Suprapubic skin (tissue), 4 donors: ENCODE measurements at regions not wholly inside any gene's neighbourhood (a gene's known extent, or its start where the extent isn't known, plus 50 kb on each side); places are given as distances from the start of the nearest gene placed in this dataset.

ENCODE experiments used
- DNase-seq, 2 donors: peaks; one replicate each; pipeline ENCODE4 v3.0.0-alpha.2; 2019; ENCODE audit warnings: low spot score in 2 of 2
- H3K27ac ChIP-seq: fragments of 200-600 bp; sonication (generic); one replicate; pipeline ENCODE4 v1.5.1; 2019
- H3K27me3 ChIP-seq: fragments of 200-600 bp; sonication (generic); one replicate; pipeline ENCODE4 v1.5.1; 2019
- H3K36me3 ChIP-seq: fragments of 200-600 bp; sonication (generic); one replicate; pipeline ENCODE4 v1.5.1; 2019
- H3K4me1 ChIP-seq: fragments of 200-600 bp; sonication (generic); one replicate; pipeline ENCODE4 v1.5.1; 2019
- H3K4me3 ChIP-seq: fragments of 200-600 bp; sonication (generic); one replicate; pipeline ENCODE4 v1.5.1; 2019; ENCODE audit warnings: mild to moderate bottlenecking
- H3K9me3 ChIP-seq: fragments of 200-600 bp; sonication (generic); one replicate; pipeline ENCODE4 v1.5.1; 2019
- EP300 ChIP-seq: sonication (generic); formaldehyde crosslinking; IDR thresholded peaks from one replicate; pipeline ENCODE4 v1.6.1; 2017; ENCODE audit warnings: antibody characterized with exemption
- POLR2A ChIP-seq, 2 donors: fragments of 450-650 bp; IDR thresholded peaks; one replicate each; pipeline ENCODE4 v1.6.1; 2017; ENCODE audit warnings: antibody characterized with exemption in 2 of 2, mild to moderate bottlenecking in 2 of 2, moderate library complexity in 2 of 2
- POLR2AphosphoS5 ChIP-seq, 3 donors: sonication (generic); formaldehyde crosslinking; IDR thresholded peaks; one replicate each; pipeline ENCODE4 v1.6.1; 2017; ENCODE audit warnings: antibody characterized with exemption in 3 of 3
- WGBS: methylation state at CpG from one replicate; pipeline ENCODE4 v1.1.5; 2018; 5-methylcytosine and 5-hydroxymethylcytosine counted together
- TF ChIP-seq, protein P1 (sequence below), 2 donors: fragments of 200-600 bp in 1 of 2; fragments of 450-650 bp in 1 of 2; sonication (generic) in 1 of 2; IDR thresholded peaks; one replicate each; pipeline ENCODE4 v1.5.1; 2016 to 2019; ENCODE audit warnings: antibody characterized with exemption in 2 of 2, mild to moderate bottlenecking in 1 of 2, moderate library complexity in 1 of 2

DNA sequence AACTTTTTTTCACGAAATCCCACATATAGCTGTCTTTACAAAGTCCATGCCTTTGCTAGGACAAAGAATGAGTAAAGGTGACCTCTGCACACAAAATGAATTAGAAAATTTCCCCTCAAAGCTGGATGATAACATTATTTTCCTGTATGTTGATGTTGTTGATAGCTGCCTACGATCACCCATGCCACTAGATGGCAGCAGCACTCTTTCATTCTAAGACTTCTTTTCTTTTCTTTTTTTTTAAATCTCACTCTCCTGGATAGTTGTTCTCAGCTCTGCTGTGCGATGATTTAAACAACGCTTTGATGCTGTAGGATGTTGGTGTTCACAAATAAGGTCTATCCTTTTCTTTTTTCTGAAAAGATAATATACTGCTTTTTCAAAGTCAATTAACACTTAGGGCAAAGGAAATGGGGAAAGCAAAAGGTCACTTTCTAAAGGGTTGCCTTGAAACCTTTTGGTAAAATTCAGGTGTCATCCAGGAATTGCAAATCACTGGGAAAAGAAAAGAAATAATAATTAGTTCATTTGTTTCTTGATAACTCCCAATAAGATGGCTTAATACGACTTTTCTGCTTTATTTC lies 266.8 kb downstream of the C4orf33 start:
- no peak for DNase-seq
- 10% methylated on average over 5 of the region's 5 CpGs for WGBS
- H3K27ac ChIP-seq, result no peak overlapping the region
- H3K36me3 ChIP-seq, result no peaks in the 10 kb centered on the region
- H3K9me3 ChIP-seq, result no peaks in the 10 kb centered on the region
- H3K4me3 ChIP-seq, result no peak overlapping the region
- H3K4me1 ChIP-seq, result no peaks in the 10 kb centered on the region
- no peaks in the 10 kb centered on the region for H3K27me3 ChIP-seq
- TF ChIP-seq, protein P1, sequence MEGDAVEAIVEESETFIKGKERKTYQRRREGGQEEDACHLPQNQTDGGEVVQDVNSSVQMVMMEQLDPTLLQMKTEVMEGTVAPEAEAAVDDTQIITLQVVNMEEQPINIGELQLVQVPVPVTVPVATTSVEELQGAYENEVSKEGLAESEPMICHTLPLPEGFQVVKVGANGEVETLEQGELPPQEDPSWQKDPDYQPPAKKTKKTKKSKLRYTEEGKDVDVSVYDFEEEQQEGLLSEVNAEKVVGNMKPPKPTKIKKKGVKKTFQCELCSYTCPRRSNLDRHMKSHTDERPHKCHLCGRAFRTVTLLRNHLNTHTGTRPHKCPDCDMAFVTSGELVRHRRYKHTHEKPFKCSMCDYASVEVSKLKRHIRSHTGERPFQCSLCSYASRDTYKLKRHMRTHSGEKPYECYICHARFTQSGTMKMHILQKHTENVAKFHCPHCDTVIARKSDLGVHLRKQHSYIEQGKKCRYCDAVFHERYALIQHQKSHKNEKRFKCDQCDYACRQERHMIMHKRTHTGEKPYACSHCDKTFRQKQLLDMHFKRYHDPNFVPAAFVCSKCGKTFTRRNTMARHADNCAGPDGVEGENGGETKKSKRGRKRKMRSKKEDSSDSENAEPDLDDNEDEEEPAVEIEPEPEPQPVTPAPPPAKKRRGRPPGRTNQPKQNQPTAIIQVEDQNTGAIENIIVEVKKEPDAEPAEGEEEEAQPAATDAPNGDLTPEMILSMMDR (IDR thresholded peaks at IDR 0.05), result peak; percentile 38 to 68
- TF ChIP-seq POLR2AphosphoS5 (IDR thresholded peaks at IDR 0.05) (no peak), POLR2A (IDR thresholded peaks at IDR 0.05) (no peak), EP300 (no peak)

- no peaks in the 10 kb centered on the region for H3K27me3 ChIP-seq
- 79% methylated on average over 10 of the region's 10 CpGs for WGBS
- no peak overlapping the region for H3K27ac ChIP-seq
- no peak overlapping the region for H3K4me3 ChIP-seq
- DNase-seq, result no peak
- TF ChIP-seq POLR2AphosphoS5 (IDR thresholded peaks at IDR 0.05), result no peak
- H3K4me1 ChIP-seq, result no peaks in the 10 kb centered on the region
- no peaks in the 10 kb centered on the region for H3K36me3 ChIP-seq
- no peaks in the 10 kb centered on the region for H3K9me3 ChIP-seq
These were observed 268.9 kb downstream of the C4orf33 start for GRCh38 chr4:129364747-129365452.

- Histone ChIP-seq H3K4me3 (no peak overlapping the region), H3K27ac (no peak overlapping the region), H3K9me3 (no peaks in the 10 kb centered on the region)
These were observed 273.5 kb downstream of the C4orf33 start for GRCh38 chr4:129369361-129370010.

DNA sequence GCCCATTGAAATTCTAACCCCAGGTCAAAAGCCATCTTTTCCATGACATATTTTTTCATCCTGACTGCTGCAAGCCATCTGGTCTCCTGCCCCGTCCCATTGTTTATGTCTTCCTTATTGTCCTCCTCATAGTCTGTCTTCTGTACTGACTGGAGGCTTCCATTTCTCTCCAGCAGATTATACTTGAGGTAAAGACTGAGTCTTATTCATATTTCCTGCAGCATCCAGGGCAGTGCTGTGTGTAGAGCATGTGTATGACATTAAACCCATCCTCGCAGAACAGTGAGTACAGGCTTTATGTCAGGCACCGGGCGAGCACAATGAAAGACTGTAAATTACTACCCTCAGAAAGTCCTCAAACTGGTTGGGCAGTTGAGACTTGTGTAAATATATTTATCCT lies 275.1 kb downstream of the C4orf33 start:
- Histone ChIP-seq H3K27ac (no peak overlapping the region), H3K9me3 (no peaks in the 10 kb centered on the region), H3K36me3 (no peaks in the 10 kb centered on the region), H3K27me3 (no peaks in the 10 kb centered on the region), H3K4me3 (no peak overlapping the region), H3K4me1 (no peaks in the 10 kb centered on the region)
- TF ChIP-seq, protein P1 (IDR thresholded peaks at IDR 0.05), result no peak
- no peak for TF ChIP-seq POLR2AphosphoS5 (IDR thresholded peaks at IDR 0.05)
- TF ChIP-seq EP300, result no peak
- TF ChIP-seq POLR2A (IDR thresholded peaks at IDR 0.05), result no peak
- DNase-seq, result no peak
- WGBS, result 62% methylated on average over 4 of the region's 4 CpGs

More at GRCh38 chr4:129369361-129370010, 273.5 kb downstream of the C4orf33 start:
- no peaks in the 10 kb centered on the region for H3K4me1 ChIP-seq
- WGBS, result 54% methylated on average over 3 of the region's 3 CpGs
- DNase-seq, result no peak
- no peaks in the 10 kb centered on the region for H3K36me3 ChIP-seq
- H3K27me3 ChIP-seq, result no peaks in the 10 kb centered on the region
- TF ChIP-seq EP300, result no peak
- no peak for TF ChIP-seq POLR2AphosphoS5 (IDR thresholded peaks at IDR 0.05)
- TF ChIP-seq, protein P1 (IDR thresholded peaks at IDR 0.05), result no peak
- TF ChIP-seq POLR2A (IDR thresholded peaks at IDR 0.05), result no peak

GRCh38 chr4:129371926-129372325 lies 276.0 kb downstream of the C4orf33 start:
- no peak for DNase-seq
- Histone ChIP-seq H3K36me3 (no peaks in the 10 kb centered on the region), H3K27me3 (no peaks in the 10 kb centered on the region), H3K9me3 (no peaks in the 10 kb centered on the region), H3K27ac (no peak overlapping the region), H3K4me3 (no peak overlapping the region), H3K4me1 (no peaks in the 10 kb centered on the region)
- TF ChIP-seq, protein P1 (IDR thresholded peaks at IDR 0.05), result no peak
- TF ChIP-seq POLR2AphosphoS5 (IDR thresholded peaks at IDR 0.05) (no peak), EP300 (no peak), POLR2A (IDR thresholded peaks at IDR 0.05) (no peak)
- WGBS, result 70% methylated on average over 3 of the region's 3 CpGs
